CD4-positive, alpha-beta T cell treated with Interleukin-10 for 1 hour (primary cell): ENCODE measurements at regions not wholly inside any gene's neighbourhood (a gene's known extent, or its start where the extent isn't known, plus 50 kb on each side); places are given as distances from the start of the nearest gene placed in this dataset.

ENCODE experiments used
- DNase-seq: peaks from one replicate; pipeline ENCODE4 v3.0.0-alpha.2; 2020

DNA sequence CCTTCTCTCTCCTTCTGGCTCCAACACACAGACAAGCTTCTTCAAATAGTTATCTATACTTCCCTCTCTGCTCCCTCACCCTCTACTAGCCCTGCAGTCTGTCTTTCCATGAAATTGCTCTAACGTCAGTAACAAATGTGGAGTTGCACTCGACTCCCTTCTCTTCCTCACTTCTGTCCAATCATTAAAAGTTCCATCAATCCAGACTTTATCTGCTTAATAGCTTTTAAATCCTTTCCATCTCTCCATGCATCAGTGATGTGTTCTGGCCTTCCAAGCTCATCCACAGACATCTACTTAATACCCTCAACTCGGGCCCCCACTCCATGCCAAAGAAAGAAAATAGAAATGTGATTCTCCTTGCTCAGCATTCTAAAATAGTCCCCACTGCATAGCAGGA, 422.1 kb upstream of the CDH5 start:
- no peak for DNase-seq

DNA sequence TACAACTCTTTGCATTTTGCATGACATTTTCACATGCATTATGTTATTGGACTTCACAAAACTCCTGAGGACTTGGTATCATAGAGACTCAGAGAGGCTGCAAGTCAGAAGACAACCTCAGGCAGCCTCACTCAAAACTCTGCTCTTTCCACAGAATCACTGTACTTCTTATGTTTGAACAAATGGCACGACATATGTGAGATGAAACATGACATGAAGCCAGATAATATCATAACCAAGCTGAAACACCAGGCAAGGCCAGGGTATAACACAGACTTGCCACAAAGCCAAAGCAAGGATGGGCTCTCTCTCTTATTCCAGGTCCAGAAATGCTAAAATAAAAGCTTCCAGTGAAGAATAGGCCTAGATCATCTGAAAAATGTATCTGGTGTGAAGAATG, 425.8 kb upstream of the CDH5 start:
- DNase-seq: no peak

DNA sequence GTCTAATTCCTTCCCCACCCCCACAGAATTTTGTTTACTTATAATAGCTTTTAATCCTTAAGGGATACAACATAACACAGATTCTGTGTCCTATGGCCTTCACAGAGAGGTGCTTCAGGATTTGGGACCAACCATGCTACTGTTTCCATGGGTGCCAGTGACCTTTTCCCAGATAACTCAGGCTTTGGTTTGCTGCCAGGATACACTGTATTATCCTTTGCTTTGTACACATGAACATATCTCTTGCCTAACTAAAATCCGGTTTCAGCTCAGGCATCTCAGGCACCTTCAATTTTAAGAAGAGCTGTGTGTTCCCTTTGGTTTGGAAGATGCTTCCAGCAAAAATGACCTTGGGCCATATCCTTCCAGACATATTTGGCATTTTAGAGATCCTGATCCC, 428.4 kb upstream of the CDH5 start:
- no peak for DNase-seq

DNA sequence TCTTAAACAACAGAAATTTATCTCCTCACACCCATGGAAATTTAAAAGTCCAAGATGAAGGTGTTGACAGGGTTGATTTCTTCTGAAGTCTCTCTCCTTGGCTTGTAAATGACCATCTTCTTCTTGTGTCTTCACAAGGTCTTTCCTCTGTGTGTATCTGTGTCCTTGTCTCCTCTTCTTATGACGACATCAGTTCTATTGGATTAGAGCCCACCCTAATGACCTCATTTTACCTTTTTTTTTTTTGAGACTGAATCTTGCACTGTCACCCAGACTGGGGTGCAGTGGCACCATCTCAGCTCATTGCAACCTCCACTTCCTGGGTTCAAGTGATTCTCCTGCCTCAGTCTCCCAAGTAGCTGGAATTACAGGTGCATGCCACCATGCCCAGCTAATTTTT, 429.0 kb upstream of the CDH5 start:
- DNase-seq: no peak

DNA sequence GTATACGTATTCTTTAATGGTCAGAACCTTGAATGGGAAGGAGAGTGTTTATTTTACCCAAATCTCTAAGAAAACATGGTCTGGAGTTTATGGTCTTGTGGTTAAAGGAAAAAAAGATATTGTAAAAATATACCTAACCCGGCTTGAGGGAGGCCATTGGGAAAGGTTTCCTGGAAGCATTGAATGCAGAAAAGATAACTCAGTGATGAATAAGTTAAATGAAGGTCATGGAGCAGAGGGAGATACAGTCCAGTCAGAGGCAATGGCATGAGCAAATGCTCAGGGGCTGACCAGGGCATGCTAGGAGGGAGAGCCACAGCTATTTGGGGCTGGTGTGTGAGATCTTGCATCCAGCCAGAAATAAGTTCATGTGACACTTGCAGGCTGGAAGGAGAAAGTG, 430.4 kb upstream of the CDH5 start:
- DNase-seq: no peak

DNA sequence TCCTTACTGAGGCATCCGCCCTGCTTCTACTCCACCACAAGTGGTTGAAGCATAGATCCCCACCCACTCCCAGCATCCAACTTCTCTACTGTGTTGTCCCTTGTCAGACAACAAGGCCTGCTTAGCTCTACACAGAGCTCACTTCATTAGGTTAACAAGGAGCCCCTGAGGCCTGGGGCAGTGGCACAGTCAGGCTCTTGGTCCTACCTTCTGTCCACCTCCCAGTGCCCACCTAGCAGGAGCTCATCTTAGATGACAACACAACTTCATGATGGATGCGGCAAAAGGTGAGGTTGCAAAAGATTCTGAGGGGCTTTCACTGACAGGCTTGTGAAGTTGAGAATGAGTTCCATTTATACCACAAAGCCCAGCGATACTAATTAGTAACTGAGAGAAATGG, 432.0 kb upstream of the CDH5 start:
- no peak for DNase-seq

DNA sequence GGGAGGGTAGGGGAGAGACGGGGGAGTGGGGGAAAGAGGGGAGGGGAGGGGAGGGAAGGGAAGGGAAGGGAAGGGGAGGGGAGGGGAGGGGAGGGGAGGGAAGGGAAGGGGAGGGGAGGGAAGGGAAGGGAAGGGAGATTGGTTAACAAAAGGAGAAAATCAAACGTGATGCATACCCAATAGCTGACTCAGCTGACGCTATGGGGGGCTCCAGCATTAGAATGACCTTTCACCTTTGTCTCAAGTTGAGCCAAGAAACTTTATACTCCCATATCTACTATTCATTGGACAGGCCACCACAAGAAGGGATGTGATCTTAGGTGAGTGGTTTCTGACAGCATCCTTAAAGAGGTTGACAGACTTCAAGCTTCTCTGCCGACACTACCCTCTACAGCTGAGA, 432.8 kb upstream of the CDH5 start:
- no peak for DNase-seq

DNA sequence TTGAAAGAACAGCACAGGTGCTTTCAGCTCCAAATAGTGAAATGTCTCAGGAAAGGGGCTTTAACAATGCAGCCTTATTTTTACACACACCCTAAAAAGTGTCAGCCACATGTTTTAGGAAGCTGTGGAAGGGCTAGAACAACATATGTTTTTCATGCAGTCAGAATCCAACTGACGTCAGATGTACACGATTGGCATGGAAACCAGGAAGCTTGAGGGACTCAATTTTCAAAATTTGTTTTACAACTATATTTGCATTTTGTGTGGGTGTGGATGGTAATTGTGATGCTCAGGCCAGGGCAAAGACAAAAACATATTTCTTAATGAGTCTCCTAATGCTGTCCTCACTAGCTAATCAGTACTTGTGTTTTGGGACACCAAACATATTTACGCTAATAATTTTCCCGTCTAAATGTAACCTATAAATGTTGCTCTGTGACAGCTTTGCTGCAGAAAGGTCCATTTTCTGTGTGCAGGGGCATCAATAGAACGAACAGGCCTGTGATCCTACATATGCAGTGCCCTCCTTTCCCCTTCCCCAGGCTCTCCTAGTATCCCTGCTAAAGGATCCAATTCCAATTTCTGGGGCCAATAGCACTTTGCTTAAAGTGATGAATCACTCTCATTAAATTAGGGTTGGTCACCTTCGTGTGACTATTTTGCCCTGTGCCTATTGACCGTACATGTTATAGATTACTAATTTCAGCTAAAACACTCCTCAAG, 434.0 kb upstream of the CDH5 start:
- no peak for DNase-seq

DNA sequence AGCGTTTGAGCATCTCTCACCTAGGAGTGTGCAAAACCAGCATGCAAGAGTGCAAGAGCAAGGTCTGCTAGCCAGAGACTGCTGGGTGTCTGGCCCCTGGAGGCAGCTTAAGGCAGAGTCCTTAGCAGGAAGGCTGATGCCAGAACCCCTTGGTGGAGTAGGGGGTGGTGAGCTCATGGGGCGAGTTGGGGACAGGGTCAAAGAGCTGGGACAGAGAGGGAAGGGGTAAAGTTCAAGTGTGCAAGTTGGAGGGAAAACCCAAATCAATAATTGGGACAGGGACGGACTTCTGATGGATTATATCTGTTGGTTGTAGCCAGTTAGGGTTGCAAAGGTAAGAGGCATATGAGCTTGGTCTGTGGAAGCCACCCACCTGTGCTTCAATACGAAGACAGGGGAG, 443.6 kb upstream of the CDH5 start:
- DNase-seq: no peak

DNA sequence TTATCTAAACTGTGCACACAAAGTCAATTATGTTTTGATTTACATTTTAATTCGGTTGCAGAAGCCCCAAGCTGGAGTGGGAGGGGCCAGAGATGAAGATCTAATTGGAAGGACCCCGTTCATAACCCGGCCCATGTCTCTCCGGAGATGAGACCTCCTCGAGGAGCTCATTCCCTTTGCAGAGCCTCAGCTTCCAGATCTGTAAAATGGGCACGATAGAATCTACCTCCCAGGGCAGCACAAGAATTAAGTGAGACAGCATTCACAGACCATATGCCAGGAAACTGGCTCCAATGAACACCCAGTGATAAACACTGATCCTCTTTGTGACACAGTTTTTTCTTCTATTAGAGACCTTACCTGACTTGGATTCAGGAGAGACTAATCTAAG, 446.5 kb upstream of the CDH5 start:
- DNase-seq: no peak

DNA sequence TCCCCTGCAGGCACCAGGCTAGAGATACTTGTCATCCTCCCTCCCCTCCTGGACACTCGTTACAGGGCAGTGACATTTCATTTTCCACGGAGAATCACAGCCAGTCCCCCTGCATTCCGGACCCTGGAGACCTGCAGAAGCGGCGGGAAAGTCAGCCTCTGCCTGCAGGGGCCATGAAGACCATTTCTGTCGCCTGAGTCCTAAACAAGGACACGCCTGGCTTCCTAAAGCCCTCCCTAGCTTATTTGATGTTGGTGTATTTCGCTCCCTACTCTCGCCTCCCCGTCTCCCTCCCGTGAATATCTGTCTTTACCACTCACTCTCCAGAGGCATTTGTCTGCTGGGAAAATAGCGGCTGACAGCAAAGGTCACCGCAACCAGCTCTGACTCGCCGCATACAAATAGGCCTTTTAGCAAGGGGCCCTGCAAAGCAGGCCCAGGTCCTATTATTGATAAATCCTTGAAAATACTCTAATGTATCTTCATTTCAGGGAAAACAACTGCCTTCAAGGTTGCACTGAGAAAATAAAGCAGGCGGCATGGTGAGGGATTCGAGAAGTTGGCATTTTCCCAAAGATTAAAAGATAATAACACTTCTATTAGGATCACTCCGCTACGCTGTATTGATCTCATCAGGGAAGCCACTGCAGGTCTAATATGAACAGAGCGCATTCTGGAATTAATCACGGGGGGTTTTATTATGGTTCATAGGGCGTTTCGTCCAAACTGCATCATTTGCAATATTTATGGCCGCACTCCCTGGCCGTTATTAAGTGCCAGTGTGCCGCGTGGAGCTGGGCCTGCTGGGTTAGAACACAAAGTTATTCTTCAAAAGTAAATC, 447.1 kb upstream of the CDH5 start:
- DNase-seq: no peak

DNA sequence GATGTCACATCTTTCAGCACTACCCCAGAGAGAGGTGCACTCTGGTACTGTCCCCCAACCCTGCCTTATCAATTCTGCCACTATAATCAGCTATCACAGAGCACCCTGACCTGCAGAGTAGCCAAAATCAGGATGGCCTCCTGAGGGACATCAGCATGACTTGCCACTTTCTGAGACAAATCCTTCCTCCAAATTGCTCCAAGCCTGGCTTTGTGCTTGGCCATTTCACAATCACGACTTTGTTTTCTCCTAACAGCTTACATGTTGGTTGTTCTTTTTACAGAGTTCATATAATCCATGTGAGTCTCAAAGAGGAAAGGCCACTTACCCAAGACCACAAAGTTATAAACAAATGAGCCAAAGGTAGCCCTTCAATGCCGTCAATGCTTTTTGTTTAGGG, 449.0 kb upstream of the CDH5 start:
- no peak for DNase-seq

DNA sequence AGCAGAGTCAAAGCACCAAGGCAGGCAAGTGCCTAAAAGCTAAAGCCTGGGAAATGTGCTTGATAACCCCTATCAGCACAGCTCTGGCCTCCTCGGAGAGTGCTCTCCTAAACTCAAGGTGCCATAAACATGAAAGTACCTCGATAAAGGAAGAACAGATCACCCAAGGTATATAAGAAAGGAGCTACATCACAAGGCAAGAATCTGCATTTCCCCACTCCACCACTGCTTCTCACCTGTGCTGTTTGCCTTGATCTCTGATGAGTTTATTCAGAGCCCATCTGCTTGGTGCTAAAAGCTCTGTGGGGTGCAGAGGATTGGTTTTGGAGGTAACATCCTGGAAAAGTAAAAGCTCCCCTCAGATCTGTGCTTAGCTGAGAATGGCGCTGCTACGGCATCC, 449.5 kb upstream of the CDH5 start:
- DNase-seq: no peak

DNA sequence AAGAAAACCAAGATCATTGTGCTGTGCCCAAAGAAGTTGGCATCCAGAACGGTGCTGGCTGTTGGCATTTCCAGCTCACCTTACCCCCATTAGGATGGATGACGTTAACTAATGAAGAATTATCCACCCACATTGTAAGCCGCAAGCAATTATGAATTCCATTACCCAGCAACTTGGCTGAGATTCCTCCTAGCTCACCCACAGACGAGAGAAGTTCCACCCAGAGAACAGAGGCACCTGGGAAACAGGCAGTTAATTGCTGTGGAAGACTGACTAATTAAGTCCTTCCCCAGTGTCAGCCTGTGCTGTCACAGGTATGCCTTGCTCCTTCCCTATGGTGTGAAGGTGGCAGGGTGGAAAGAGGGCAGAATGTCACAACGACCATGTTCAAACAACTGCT, 456.2 kb upstream of the CDH5 start:
- no peak for DNase-seq

DNA sequence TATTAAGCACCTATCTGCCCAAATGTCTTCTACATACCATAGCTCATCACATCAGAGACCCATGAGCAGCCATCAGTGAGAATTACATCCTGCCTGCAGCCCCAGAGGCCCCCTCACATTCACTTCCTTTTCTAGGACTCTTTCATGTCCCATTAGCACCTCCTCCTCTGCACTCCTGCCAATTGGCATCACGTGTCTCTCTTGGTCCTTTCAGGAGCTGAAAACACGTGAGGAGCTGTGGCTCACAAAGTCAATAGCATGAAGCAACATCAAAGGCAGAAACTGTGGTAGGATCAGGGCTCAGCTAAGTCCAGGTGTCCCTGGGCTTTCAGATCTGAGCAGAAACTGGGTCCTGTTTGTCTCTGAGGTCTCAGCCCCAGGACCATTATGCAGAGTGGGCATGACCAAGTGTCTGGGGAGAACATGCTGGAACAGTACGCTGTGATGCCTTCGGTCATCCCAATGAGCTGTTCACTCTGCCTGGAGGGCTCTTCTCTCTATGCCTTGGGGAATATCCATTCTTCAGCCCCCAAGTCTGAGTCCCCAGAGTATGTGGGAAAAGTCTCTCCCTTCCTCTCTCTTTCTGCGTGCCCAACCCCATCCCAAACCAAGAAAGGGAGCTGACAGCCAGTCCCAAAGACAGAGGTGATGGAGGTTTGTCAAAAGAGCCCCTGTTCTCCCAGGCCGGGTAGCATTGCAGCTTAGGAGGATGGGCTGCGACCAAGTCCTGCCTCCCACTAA, 457.0 kb upstream of the CDH5 start:
- no peak for DNase-seq

DNA sequence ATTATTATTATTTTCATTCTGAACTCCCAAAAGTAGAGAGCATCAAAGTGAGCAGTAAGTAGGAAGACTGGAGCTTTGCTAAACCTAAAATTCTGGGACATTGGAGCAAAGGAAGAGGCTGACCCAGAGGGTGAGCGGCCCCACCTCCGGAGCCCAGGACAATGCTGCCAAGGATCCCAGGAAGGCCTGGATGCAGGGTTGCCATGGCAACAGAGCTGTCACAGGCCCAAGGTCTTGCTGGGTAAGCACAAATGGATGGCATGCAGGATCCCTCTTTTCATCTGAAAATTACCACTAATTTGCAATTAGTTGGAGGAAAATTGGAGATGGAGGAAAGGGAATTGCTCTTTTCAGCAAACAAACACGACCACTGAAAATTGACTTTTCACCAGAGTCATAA, 457.9 kb upstream of the CDH5 start:
- DNase-seq: no peak

DNA sequence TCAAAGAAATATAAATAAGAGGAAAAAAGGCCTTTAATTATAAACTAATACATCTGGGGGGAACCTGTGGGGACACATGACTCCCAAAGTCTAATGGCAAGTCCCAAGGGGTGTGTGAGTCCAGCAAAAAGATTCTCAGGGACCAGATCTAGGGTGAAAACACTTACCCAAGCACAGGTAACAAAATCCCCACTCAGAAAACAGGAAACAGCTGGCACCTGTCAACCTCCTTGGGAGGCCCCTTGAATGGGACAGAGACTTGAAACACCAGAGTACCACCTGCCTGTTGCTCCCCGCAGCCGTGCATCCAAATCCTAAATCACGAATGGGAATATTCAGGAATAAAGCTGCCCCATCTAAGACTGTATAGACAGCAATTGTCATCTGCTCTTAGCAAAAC, 461.2 kb upstream of the CDH5 start:
- no peak for DNase-seq

DNA sequence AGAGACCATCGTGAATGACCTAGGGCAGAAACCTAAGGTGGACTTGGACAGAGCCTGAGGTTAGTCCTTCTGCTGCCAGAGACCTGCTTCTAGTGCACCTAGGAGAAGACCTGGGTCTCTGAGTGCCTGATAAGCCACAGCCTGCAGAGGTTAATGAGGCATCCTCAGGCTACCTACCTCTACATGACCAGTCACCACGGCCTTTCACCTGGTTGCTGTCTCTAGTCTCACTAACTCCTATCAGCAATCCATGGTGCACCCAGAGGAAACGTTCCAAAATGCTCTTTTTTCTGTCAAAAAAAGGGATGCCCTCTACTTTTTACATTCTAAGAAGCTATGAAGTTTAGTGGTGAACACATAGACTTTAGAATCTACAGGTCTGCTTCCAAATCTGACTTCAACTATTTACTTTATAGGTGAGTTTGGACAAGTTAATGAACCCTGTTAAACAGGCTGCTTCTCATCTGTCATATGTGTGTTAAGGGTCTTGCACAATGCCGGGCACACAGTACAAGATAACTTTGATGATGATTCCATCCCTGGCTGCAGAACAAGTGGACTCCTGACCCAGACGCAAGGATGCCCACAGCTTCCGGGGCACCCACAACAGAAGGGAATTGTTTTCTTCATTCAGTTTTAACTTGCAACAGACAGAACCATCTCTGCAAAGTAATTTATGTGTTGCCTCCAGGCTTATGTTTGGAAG, 469.9 kb upstream of the CDH5 start:
- DNase-seq: no peak

DNA sequence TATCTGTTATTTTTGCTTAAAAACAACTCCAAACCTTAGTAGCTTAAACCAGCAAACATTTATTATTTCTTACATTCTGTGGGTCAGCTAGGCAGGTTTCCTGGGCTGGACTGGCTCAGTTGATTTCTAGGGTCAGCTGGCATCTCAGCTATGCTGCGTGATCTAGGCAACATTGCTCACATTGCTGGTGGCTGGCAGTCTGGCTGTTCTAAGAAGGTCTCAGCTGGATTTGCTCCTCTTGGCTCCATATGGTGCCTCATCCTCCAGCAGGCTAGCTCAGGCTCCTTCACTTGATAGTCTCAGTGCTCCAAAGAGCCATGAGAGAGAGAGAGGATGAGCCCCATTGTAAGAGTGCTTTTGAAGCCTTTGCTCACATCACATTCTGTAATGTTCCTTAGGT, 470.6 kb upstream of the CDH5 start:
- no peak for DNase-seq

DNA sequence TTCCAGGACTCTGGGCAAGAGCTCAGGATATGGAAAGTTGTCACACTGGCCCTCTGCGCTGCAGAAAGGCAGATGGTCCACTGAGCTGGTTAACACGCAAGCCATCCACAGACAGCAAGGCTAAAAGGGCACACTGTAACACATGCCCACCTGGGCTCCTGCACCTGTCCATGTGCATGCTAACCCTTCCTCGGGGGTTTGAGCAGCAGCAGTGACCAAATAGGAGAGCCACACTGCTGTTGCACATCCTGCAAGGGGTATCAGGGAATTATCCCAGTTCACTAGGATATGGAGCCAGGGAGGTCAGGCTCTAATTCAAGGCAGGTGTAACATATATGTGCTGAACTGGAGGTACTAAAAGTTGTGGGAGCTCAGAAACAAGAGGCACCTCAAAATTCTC, 471.0 kb upstream of the CDH5 start:
- no peak for DNase-seq

DNA sequence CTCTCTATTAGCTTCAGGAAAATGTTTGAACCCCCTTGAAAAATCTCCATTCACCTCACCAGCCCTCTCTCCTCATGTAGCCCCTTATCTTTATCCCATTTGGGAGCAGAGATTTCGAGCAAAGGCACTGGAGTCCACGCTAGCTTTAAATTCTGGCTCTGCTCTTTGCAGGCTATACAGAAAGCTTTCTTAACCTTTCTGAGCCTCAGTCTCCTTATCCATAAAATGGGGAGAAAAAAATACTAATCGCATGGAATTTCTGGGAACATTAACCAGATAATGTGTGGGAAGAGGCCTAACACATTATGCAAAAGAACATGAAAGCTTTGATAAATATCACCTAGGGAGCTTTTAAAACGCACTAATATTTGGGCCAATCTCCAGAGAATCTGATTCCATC, 476.3 kb upstream of the CDH5 start:
- DNase-seq: no peak

DNA sequence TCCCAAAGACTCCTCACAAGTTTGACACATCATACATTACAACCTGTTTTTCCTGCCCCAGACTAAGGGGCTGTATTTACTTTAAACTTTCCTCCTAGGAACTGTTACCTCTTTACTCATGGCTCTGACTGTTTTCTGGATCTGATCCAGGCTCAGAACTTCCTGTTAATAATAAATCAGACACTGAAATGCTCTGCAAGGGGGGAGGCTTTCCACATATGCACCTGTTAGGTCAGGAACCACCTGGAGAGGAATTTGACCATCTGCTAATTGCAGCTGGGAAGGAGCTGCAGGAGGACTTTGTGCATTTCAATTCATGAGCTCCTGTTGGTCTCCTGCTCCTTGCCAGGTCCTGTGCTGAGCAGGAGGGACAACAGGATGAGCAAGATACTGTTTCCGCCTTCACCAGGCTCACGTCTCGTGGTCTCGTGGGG, 476.9 kb upstream of the CDH5 start:
- no peak for DNase-seq

DNA sequence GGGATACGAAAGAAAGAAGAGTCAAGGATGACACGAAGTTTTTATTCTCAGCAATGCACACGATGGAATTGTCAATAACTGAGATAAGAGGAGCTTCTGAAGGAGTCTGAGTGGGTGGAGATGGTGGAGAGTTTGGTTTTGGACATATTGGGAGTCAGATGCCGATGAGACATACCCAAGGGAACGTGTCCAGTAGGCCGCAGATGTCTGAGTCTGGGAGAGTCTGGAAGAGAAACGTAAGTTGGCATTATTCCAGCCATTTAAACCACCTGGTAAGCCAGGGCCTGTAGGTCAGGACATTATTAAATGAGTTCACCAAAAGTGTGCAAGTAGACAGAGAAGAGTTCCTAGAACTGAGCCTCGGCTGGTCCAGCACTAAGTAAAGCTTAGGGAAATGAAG, 478.3 kb upstream of the CDH5 start:
- DNase-seq: no peak
